Stimulated activated CD4-positive, alpha-beta T cell treated with anti-CD3 and anti-CD28 coated beads, Interleukin-4, amount 100 ng/mL, for 4 hours (primary cell): ENCODE measurements at regions not wholly inside any gene's neighbourhood (a gene's known extent, or its start where the extent isn't known, plus 50 kb on each side); places are given as distances from the start of the nearest gene placed in this dataset.

Source experiments
- DNase-seq, 2 experiments: peaks; one replicate each; pipeline ENCODE4 v3.0.0-alpha.2; 2020

DNA sequence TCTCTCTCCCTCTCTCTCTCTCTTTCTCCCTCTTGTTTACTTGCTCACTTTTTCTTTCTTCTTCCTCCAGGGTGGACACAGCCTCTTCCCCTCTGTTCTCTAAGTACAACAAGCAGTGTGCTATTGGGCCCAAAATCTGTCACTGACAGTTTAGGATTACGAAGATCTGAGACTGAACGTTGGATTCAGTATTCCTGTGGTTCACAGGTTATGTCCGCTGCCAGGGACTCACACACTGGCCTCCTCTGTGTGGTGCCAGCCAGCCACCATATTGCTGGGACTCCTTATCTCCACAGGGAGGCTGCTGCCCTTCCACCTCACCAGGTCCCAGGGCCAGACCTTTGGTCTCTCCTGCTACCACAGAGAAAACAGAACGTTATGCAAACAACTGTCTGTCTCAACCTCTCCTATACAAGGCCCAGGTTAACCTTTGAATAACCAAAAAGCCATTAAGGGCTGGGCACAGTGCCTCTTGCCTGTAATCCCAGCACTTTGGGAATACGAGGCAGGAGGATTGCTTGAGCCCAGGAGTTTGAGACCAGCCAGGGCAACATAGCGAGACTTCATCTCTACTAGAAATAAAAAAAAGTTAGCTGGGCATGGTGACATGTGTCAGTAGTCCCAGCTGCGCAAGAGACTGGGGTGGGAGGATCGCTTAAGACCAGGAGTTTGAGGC is 171.9 kb upstream of the RAB4A start:
- no peak for DNase-seq

GRCh38 chr1:229101011-229101871 is 169.7 kb upstream of the RAB4A start:
- DNase-seq = no peak

- DNase-seq = no peak
Measured at GRCh38 chr1:229102741-229103391, 168.0 kb upstream of the RAB4A start.

- DNase-seq = no peak
Measured at GRCh38 chr1:229104654-229105053, 166.3 kb upstream of the RAB4A start.

GRCh38 chr1:229105109-229105508 is 165.8 kb upstream of the RAB4A start:
- DNase-seq = no peak

- no peak for DNase-seq
Measured at GRCh38 chr1:229105822-229106525, 164.9 kb upstream of the RAB4A start.

- DNase-seq = no peak
Measured at GRCh38 chr1:229106526-229107125, 164.3 kb upstream of the RAB4A start.

DNA sequence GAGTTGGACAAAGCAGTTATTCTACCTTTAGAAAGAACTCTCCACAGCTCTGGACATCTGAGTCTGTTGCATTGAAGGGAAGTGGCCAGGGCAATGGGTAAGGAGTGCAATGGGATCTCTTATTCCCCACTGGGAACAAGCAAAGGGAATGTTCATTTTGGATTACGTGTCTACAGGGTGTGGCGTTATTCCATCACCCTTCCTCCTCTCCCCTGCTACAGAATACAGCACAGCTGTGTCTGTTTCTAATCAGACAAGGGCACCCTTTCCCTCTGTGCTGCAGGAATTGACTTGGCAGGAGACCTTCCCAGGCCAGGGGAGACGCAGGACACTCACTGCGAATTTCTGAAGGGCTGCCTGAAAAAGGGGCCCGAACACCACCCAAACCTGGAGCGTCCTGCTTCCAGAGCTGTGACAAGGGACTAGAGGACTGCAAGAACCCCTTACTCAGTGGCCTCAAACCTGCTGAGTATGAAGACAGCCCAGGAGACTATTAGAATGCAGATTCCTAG is 163.6 kb upstream of the RAB4A start:
- DNase-seq = no peak

GRCh38 chr1:229107972-229108371 is 162.9 kb upstream of the RAB4A start:
- no peak for DNase-seq

DNA sequence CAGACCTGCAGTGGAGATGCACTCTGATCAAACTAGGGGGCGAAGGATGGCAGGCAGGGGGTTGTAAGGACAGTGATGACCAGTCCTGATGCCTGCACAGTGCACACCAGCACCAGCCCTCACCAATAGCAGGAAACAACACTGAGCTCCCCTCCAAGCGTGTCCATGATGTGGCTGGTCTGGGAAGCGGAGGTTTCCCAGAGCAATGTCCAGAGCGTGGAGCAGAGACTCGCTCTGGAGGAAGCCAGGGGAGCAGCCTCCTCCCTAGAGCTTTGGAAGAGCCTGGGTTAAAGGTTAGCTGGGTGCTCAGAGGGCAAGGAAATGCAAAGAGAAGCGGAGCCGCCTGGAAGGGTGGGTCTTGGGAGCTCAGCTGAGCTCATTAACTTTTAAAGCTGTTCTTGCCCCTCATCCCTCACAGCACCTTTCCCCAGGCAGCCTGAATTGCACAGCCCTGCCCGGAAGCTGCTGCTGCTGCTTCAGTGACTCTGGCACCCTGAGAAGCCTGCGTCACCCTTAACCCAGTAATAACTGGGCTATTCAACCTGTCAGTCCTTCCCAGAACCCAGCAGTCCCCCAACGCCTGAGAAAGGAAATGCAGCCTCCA is 162.2 kb upstream of the RAB4A start:
- no peak for DNase-seq

DNA sequence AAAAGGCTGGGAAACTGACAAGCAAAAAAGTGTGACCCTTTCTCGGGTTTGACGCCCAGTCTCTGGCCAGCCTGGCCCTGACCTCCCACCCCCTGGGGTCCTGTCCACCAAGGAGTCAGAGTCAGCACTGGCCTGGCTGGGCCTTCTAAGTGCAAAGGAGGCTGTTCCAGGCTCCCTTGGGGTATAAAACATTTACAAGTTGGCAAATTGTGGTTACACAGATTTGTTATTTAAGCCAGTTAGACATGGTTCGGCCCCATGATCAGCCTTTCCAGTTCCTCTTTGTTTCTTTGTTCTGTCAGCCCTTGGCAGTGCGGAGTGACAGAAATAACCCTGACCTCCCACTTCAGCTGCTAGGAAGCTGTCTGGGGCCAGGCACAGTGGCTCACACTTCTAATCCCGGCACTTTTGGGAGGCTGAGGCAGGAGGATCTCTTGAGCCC is 161.6 kb upstream of the RAB4A start:
- no peak for DNase-seq

- no peak for DNase-seq
Measured at GRCh38 chr1:229110986-229111385, 159.9 kb upstream of the RAB4A start.

DNA sequence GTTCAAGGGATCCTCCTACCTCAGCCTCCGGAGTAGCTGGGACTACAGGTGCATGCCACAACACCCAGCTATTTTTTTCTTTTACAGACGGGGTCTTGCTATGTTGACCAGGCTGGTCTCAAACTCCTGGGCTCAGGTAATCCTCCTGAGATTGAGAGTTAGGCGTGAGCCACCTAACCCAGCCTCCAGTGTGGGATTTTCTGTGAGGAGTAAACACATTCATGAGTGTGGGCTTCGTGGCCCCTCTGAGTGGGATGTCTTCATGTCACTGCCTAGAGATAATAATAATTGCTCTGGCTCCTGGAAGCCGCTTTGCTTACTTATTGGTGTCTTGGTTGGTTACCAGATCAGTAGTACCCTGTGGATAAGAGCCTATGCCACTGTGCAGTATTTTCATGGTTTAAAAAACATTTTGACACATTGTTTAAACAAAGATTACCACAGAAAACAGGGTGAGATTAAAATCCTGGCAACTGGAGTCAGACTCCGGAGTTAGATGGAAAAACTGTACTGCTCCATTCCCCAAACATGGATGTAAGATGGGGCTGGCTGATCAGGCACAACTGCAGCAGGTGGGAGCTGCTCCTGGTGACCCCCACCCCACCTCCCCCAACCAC is 159.1 kb upstream of the RAB4A start:
- no peak for DNase-seq

DNA sequence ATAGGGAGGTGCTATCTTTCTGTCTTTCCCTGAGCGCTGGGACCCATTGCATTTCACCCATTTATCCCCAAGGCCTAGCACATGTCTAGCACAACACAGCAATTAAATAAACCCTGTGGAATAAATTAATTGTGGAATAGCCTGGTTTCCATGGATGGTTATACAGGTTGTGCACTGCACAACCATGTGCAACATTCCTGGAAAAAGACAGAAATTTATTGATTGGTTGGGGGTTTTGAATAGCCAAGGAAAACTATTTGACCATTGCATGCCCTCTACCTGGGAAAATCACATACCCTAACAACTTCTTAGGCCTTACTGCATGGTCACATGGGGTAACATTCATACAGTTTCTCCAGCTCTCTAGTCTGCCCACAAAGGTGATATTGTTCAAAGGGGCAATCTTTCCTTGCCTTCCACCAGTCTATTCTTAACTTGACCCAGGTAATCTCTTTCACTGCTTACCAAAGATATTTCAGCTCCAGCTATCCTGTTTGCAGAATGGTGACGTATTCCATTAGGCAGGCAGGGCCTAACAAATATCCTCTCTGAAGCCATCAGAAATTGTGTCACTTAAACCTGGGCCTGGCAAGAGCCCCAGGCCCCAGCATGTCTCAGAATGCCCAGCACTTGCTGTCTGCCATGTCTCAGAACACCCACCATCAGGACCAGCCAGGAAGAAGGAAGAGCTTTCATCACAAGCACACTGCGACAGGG is 157.9 kb upstream of the RAB4A start:
- DNase-seq = no peak

- no peak for DNase-seq
Measured at GRCh38 chr1:229114315-229114714, 156.6 kb upstream of the RAB4A start.

- no peak for DNase-seq
Measured at GRCh38 chr1:229114850-229115365, 156.0 kb upstream of the RAB4A start.

DNA sequence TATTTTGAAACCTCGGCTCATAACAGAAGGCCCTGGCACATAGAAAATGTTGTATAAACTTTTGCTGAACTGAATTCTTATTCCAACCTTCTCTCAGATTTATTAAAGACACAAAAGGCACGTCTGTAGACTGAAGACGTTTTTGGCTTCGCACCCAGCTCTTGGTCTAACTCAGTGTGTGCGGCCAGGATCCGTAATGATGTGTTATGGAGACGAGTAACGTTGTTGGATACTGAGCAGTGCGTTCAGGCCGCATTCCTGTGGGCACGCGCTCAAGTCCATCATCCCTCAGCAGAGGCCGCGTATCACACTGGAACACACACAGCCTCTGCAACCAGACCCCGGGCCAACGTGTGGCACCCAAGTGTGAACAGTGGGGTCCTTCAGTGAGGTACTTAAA is 154.8 kb upstream of the RAB4A start:
- DNase-seq = no peak

DNA sequence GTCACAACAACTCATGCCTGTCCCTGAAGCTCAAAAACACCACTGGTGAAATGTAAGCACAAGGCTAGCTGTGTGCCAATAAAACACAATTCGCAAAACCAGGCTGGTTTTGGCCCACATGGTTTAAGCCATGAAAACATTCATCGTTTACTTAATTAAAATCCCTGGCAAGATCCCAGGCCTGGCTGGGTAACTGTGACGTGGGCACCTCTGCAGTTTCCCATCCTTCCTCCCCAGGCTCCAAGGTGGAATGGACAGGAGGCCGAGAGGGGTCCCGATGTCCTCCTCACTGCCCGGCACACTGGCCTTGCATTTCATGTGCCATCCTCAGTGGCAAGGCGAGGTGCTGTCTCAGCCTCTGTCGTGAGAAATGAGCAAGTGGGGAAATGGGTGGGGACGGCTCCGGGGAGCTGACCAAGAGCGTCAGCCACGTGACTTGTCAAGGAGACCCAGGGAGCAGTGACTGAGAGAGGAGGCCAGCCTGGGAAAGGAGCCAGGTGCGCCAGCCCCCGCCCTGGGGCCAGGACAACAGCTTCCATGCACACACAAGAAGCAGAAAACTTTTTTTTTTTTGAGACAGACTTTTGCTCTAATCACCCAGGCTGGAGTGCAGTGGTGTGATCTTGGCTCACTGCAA is 153.1 kb upstream of the RAB4A start:
- no peak for DNase-seq

- DNase-seq = no peak
Measured at GRCh38 chr1:229118477-229119061, 152.3 kb upstream of the RAB4A start.

GRCh38 chr1:229119161-229119560 is 151.8 kb upstream of the RAB4A start:
- no peak for DNase-seq
